NCI-H2196 (cell line): ENCODE measurements at regions not wholly inside any gene's neighbourhood (a gene's known extent, or its start where the extent isn't known, plus 50 kb on each side); places are given as distances from the start of the nearest gene placed in this dataset.
"Not testable (repeated sequence)": the region's sequence is repeated elsewhere in the genome, so short reads cannot be mapped to it uniquely, and the experiment has no call there.

Source experiments
- DNase-seq: peaks from one replicate; lab custom pipeline; 2025; ENCODE audit not compliant: unreplicated experiment; lab: John Stamatoyannopoulos, UW

GRCh38 chr3:105281989-105282388, 84.7 kb upstream of the ALCAM start:
- DNase-seq: no peak

DNA sequence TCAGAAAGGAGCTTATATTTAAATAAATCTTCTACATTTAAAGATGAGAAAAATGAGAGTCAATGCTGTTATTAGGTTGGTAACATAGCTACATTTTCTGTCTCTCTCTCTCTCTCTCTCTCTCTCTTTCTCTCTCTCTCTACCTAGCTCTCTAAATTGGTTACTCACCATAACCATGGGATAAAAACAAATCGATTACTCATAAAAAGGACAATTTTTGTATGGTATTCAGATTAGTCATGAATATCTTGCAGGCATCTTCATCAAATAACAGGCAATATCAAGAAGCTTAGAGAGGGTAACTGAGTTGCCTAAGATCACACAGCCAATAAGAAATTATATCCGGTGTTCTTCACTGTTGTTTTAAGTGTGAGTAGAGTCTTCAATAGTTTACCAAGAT, 81.8 kb upstream of the ALCAM start:
- DNase-seq: no peak

GRCh38 chr3:105285653-105286241, 81.0 kb upstream of the ALCAM start:
- DNase-seq: no peak

GRCh38 chr3:105293441-105293840, 73.3 kb upstream of the ALCAM start:
- no peak for DNase-seq

DNA sequence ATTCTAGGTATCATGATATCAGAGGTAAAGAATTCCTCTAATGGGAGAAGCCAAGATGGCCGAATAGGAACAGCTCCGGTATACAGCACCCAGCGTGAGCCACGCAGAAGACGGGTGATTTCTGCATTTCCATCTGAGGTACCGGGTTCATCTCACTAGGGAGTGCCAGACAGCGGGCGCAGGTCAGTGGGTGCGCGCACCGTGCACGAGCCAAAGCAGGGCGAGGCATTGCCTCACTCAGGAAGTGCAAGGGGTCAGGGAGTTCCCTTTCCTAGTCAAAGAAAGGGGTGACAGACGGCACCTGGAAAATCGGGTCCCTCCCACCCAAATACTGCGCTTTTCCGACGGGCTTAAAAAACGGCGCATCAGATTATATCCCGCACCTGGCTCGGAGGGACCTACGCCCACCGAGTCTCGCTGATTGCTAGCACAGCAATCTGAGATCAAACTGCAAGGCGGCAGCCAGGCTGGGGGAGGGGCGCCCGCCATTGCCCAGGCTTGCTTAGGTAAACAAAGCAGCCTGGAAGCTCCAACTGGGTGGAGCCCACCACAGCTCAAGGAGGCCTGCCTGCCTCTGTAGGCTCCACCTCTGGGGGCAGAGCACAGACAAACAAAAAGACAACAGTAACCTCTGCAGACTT, 70.4 kb upstream of the ALCAM start:
- DNase-seq: not testable (repeated sequence)

DNA sequence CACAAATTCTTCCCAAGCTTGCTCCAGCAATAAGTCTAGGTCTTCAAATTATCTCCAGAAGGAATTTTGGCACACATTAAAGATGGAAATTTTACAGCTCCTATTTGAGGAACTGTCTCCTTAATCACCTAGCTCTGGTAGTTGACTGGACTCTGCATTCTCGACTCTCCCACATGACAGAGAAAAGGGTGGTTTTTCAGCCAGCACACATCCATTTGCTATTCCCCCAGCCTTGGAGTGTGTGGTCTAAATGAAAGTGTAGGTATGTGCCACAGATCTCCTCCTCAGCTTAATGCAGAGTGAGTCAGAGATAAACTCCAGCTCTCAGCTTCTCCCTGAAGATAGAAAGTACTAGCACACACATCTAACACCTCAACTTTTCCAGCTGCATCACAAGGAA, 62.2 kb upstream of the ALCAM start:
- DNase-seq: no peak

DNA sequence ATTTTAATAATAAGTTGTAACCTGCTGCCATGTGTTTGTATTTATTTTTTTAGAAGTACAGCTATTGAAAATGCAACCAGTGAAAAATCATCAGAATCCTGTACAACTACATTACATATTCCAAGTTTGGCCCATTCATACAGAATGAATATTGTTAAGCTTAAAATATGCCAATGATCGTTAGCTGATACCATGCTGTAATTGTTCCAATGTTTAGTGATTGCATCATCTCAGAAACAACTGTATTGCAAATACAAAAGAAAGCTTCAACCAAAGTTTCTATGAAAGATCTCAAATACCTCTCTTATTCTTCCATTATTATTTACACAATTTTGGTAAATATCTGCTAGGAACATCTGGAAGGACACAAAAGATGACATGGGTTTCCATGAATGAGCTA, 51.6 kb upstream of the ALCAM start:
- no peak for DNase-seq

DNA sequence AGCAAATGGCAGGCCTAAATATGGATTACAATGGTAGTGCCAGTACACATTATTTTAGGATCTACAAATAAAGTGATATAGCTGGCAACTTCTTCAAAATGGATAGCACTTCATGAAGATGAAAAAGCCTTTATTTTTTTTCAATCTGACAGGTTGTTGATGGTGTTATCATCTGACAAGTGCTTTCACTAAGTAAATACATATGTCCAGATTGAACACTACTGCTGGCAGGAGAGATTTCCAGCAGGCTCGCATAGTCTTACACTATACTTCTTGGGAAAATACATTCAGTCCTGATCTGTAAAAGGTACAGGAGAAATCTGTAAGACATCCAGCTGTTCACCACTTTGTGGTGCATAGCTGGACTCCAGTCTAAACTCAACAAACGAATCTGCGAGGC, 50.9 kb upstream of the ALCAM start:
- DNase-seq: no peak

DNA sequence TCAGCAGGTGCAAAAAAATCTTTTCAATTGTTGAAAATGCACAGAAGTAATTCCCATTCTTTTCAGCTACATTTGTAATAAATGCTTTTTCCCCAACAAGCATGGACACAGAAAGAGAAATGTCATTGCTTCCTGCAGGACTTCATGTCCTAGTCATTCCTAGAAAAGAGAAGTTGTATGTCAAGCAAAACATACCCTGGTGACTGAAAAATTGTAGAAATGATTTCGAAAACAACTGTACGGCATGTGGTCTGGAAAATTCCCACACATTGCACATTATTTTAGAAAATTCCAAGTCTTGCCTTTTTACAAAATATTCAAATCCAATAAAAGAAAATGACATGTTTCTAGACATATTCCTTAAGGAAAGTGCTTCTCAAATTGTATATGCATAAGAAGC, 50.4 kb upstream of the ALCAM start:
- DNase-seq: no peak
